Cardiac fibroblast (primary cell): ENCODE measurements at regions not wholly inside any gene's neighbourhood (a gene's known extent, or its start where the extent isn't known, plus 50 kb on each side); places are given as distances from the start of the nearest gene placed in this dataset.
A peak's percentile ranks its signal among the peaks of the same experiment; 100 is the strongest.

Experiments
- DNase-seq, 2 donors: peaks; one replicate each; pipeline versions ENCODE4 v3.0.0 to v3.0.0-alpha.2; 2010; ENCODE audit warnings: low read depth in 2 of 2
- H3K4me3 ChIP-seq, 2 donors: replicated peaks in 1 of 2; 1 replicate in 1 of 2; 2 replicates in 1 of 2; pipeline ENCODE4 v1.5.1; 2011; ENCODE audit warnings: low read depth in 2 of 2, low read length in 2 of 2, mild to moderate bottlenecking in 2 of 2, moderate library complexity in 1 of 2
- CTCF ChIP-seq: IDR thresholded peaks from one replicate; pipeline ENCODE4 v1.5.1; 2011; ENCODE audit warnings: low read depth, mild to moderate bottlenecking, low read length, inconsistent platforms

GRCh38 chr1:190649553-190649952 is 171.9 kb upstream of the BRINP3 start:
- TF ChIP-seq CTCF = no peak
- H3K4me3 ChIP-seq = no peak overlapping the region
- DNase-seq = no peak

DNA sequence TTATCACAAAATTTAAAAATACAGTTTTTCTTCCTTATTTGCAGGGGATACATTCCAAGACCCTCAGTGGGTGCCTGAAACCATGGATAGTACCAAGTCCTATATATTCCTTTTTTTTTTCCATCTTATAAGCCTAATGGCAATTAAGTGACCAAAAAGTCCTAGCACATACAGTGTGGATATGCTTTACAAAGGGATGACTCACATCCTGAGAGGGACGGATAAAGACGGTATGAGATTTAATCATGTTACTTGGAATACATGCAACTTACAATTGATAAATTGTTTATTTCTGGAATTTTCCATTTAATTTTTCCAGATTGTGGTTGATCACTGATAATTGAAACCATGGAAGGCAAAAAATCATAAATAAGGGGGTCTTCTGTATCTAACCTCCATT is 181.2 kb upstream of the BRINP3 start:
- H3K4me3 ChIP-seq = no peak overlapping the region
- DNase-seq = peak in 1 of 2 donors; percentile 1
- TF ChIP-seq CTCF = no peak

GRCh38 chr1:190663962-190664361 is 186.3 kb upstream of the BRINP3 start:
- H3K4me3 ChIP-seq = no peak overlapping the region
- DNase-seq = no peak
- TF ChIP-seq CTCF = no peak

- DNase-seq = no peak
- no peak overlapping the region for H3K4me3 ChIP-seq
- TF ChIP-seq CTCF = no peak
Observed at GRCh38 chr1:190665045-190665444, 187.4 kb upstream of the BRINP3 start.

DNA sequence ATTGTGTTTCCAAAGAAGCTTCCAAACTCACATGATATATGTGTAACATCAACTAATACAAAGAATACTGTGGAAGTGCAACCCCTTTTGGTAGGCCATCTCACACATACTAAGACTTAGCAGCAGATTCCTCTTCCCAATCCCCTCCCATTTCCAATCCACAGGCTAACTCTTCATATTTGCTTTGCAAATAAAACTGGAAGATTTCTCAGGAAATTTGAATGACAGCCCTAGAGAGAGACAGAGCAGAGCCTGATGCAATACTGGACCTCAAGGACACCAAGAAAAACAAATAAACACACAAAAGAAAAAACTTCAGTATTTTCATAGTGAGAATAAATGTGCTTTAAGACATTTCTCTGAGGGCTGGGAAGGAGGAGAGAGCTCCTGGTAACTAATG is 190.2 kb upstream of the BRINP3 start:
- DNase-seq = no peak
- no peak overlapping the region for H3K4me3 ChIP-seq
- TF ChIP-seq CTCF = no peak

GRCh38 chr1:190679044-190679443 is 201.4 kb upstream of the BRINP3 start:
- no peak overlapping the region for H3K4me3 ChIP-seq
- DNase-seq = peak; percentile 1
- TF ChIP-seq CTCF = no peak

GRCh38 chr1:190679454-190679853 is 201.8 kb upstream of the BRINP3 start:
- no peak for DNase-seq
- no peak for TF ChIP-seq CTCF
- no peak overlapping the region for H3K4me3 ChIP-seq
